ENCODE measurements at regions not wholly inside any gene's neighbourhood (a gene's known extent, or its start where the extent isn't known, plus 50 kb on each side); places are given as distances from the start of the nearest gene placed in this dataset.

- in situ Hi-C loops (cut with MboI; ENCODE audit: low sequenced_read_pairs) = no loop called here
Measured at GRCh38 chr5:158414333-158414762, 555.4 kb upstream of the CLINT1 start.

GRCh38 chr5:158413122-158413680 is 554.3 kb upstream of the CLINT1 start:
- in situ Hi-C loops (cut with MboI; ENCODE audit: low sequenced_read_pairs) = no loop called here

GRCh38 chr5:158410976-158411375 is 552.0 kb upstream of the CLINT1 start:
- in situ Hi-C loops (cut with MboI; ENCODE audit: low sequenced_read_pairs) = no loop called here

GRCh38 chr5:158409507-158409906 is 550.6 kb upstream of the CLINT1 start:
- in situ Hi-C loops (cut with MboI; ENCODE audit: low sequenced_read_pairs) = no loop called here

GRCh38 chr5:158407824-158408195 is 548.9 kb upstream of the CLINT1 start:
- in situ Hi-C loops (cut with MboI; ENCODE audit: low sequenced_read_pairs) = no loop called here

- in situ Hi-C loops (cut with MboI; ENCODE audit: low sequenced_read_pairs) = no loop called here
Measured at GRCh38 chr5:158406884-158407823, 548.2 kb upstream of the CLINT1 start.

- in situ Hi-C loops (cut with MboI; ENCODE audit: low sequenced_read_pairs) = no loop called here
Measured at GRCh38 chr5:158398360-158399201, 539.6 kb upstream of the CLINT1 start.

GRCh38 chr5:158397278-158397677 is 538.3 kb upstream of the CLINT1 start:
- in situ Hi-C loops (cut with MboI; ENCODE audit: low sequenced_read_pairs) = no loop called here

- in situ Hi-C loops (cut with MboI; ENCODE audit: low sequenced_read_pairs) = no loop called here
Measured at GRCh38 chr5:158394102-158394501, 535.2 kb upstream of the CLINT1 start.

- in situ Hi-C loops (cut with MboI; ENCODE audit: low sequenced_read_pairs) = no loop called here
Measured at GRCh38 chr5:158393457-158393856, 534.5 kb upstream of the CLINT1 start.

- in situ Hi-C loops (cut with MboI; ENCODE audit: low sequenced_read_pairs) = no loop called here
Measured at GRCh38 chr5:158392753-158393152, 533.8 kb upstream of the CLINT1 start.

GRCh38 chr5:158390577-158390976 is 531.6 kb upstream of the CLINT1 start:
- in situ Hi-C loops (cut with MboI; ENCODE audit: low sequenced_read_pairs) = no loop called here

GRCh38 chr5:158389786-158390185 is 530.8 kb upstream of the CLINT1 start:
- in situ Hi-C loops (cut with MboI; ENCODE audit: low sequenced_read_pairs) = no loop called here

GRCh38 chr5:158388021-158388420 is 529.1 kb upstream of the CLINT1 start:
- in situ Hi-C loops (cut with MboI; ENCODE audit: low sequenced_read_pairs) = no loop called here

- in situ Hi-C loops (cut with MboI; ENCODE audit: low sequenced_read_pairs) = no loop called here
Measured at GRCh38 chr5:158387499-158387898, 528.6 kb upstream of the CLINT1 start.

- in situ Hi-C loops (cut with MboI; ENCODE audit: low sequenced_read_pairs) = no loop called here
Measured at GRCh38 chr5:158385982-158386381, 527.0 kb upstream of the CLINT1 start.

- in situ Hi-C loops (cut with MboI; ENCODE audit: low sequenced_read_pairs) = no loop called here
Measured at GRCh38 chr5:158384535-158385481, 525.9 kb upstream of the CLINT1 start.

- in situ Hi-C loops (cut with MboI; ENCODE audit: low sequenced_read_pairs) = no loop called here
Measured at GRCh38 chr5:158383486-158383885, 524.5 kb upstream of the CLINT1 start.

GRCh38 chr5:158382473-158382872 is 523.5 kb upstream of the CLINT1 start:
- in situ Hi-C loops (cut with MboI; ENCODE audit: low sequenced_read_pairs) = no loop called here

GRCh38 chr5:158381614-158382160 is 522.7 kb upstream of the CLINT1 start:
- in situ Hi-C loops (cut with MboI; ENCODE audit: low sequenced_read_pairs) = no loop called here

All from HL-60/S4 treated with phorbol 12-myristate 13-acetate at 8.2 ng/mL for 4 days and 3 days (cell line).